Heart left ventricle (tissue), 16 donors: ENCODE measurements at regions not wholly inside any gene's neighbourhood (a gene's known extent, or its start where the extent isn't known, plus 50 kb on each side); places are given as distances from the start of the nearest gene placed in this dataset.

Experiments
- ATAC-seq, 4 donors: fragments of 200-7000 bp; cut with Tn5 transposase; one replicate each; pipeline ENCODE4 v1.9.1; 2020 to 2022; ENCODE audit warnings: moderate library complexity in 4 of 4, mild to moderate bottlenecking in 3 of 4, moderate number of reproducible peaks in 1 of 4
- DNase-seq, 5 donors: peaks; one replicate each; pipeline ENCODE4 v3.0.0-alpha.2; 2020
- H3K27ac ChIP-seq, 12 donors: fragments of 200-600 bp; sonication (generic) in 4 of 12; one replicate each; pipeline versions ENCODE4 v1.5.0 to v1.8.0; 2016 to 2022; ENCODE audit warnings: mild to moderate bottlenecking in 2 of 12
- H3K27me3 ChIP-seq, 9 donors: fragments of 200-600 bp; sonication (generic) in 2 of 9; one replicate each; pipeline versions ENCODE4 v1.5.1 to v1.8.0; 2016 to 2022; ENCODE audit warnings: mild to moderate bottlenecking in 3 of 9
- H3K36me3 ChIP-seq, 9 donors: fragments of 200-600 bp; sonication (generic) in 2 of 9; one replicate each; pipeline versions ENCODE4 v1.5.0 to v1.8.0; 2018 to 2022; ENCODE audit warnings: mild to moderate bottlenecking in 2 of 9
- H3K4me1 ChIP-seq, 12 donors: fragments of 200-600 bp; sonication (generic) in 4 of 12; one replicate each; pipeline versions ENCODE4 v1.5.0 to v1.8.0; 2016 to 2022; ENCODE audit warnings: mild to moderate bottlenecking in 3 of 12
- H3K4me3 ChIP-seq, 12 donors: fragments of 200-600 bp; sonication (generic) in 4 of 12; one replicate each; pipeline versions ENCODE4 v1.5.0 to v1.8.0; 2017 to 2022; ENCODE audit warnings: mild to moderate bottlenecking in 9 of 12, moderate library complexity in 4 of 12
- H3K9me3 ChIP-seq, 12 donors: fragments of 200-600 bp; sonication (generic) in 4 of 12; one replicate each; pipeline versions ENCODE4 v1.5.0 to v1.8.0; 2016 to 2022; ENCODE audit warnings: mild to moderate bottlenecking in 1 of 12
- POLR2A ChIP-seq, 2 donors: fragments of 450-650 bp; IDR thresholded peaks; one replicate each; pipeline ENCODE4 v1.6.1; 2017; ENCODE audit warnings: antibody characterized with exemption in 2 of 2, mild to moderate bottlenecking in 2 of 2, moderate library complexity in 2 of 2
- WGBS, 4 donors: extraction: QIAGEN DNeasy Blood & Tissue Kit in 2 of 4; methylation state at CpG; one replicate each; pipeline versions ENCODE4 v1.1.5 to v1.1.7; 2013 to 2018; 5-methylcytosine and 5-hydroxymethylcytosine counted together
- intact Hi-C, 10 donors: fragments of 100-400 bp; cut with DNase I; formaldehyde crosslinking; loops; one replicate each; pipeline versions ENCODE4 v1.11.1 to v1.14.2; 2022
- TF ChIP-seq, protein P1 (sequence below), 12 donors: fragments of 200-600 bp; sonication (generic) in 4 of 12; IDR thresholded peaks; one replicate each; pipeline versions ENCODE4 v1.5.0 to v1.8.0; 2018 to 2022; ENCODE audit warnings: antibody characterized with exemption in 12 of 12, mild to moderate bottlenecking in 5 of 12
- donor health status: ischemic (EF 13 %, LVEDD 7.1; RV severe dilation, severe dysfunction).
- donor health status: healthy with polysubstance abuse.
- donor health status: DM: no; HTN: yes; CAD: no.
- donor health status: DM: no; HTN: no; CAD: no.
- donor health status: ischemic (EF 25% LVEDD 6.9; RV normal size, moderate dysfunction).
- donor health status: ischemic (EF 25% LVEDD 5.7; RV mildly dilated, moderate dysfunction).
- donor health status: healthy.
- donor health status: DM: yes; HTN: yes; CAD: no.
- donor health status: ischemic (EF 35%, LVEDD 5.7; RV mildly dilated, moderate dysfunction).
- donor health status: nonischemic (EF 11% LVEDD 7.7; RV severe dilation, severe dysfunction).
- donor health status: DM: yes; HTN: yes; CAD: no.
- donor health status: PGD.
- donor health status: ischemic (EF 29% LVEDD 5.4; RV normal size, mild dysfunction).
- donor health status: nonischemic (EF 23%, LVEDD 6.1; RV moderate dilation, normal function).

DNA sequence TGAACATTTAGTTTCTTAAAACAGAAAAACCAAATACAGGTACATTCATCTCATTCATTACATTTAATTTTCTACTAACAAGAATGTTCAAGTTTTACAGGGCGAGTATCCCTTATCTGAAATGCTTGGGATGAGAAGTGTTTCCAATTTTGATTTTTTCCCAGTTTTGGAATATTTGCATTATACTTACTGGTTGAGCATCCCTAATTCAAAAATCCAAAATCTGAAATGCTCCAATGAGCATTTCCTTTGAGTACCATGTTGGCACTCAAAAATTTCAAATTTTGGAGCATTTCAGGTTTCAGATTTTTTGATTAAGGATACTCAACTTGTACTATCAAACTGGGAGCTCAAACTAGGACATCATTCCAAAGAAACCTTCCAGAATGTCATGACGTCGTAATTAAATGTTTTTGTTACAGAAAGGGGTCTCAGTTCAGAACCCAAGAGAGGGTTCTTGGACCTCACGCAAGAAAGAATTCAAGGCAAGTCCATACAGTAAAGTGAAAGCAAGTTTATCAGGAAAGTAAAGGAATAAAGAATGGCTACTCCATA is 90.8 kb upstream of the PIK3CG start:
- Histone ChIP-seq H3K27ac (no peak overlapping the region), H3K4me1 (peaks cover 0 to 3% (median 0%) of the 10 kb centered on the region in 12 donors), H3K4me3 (no peak overlapping the region), H3K36me3 (no peaks in the 10 kb centered on the region), H3K9me3 (no peaks in the 10 kb centered on the region), H3K27me3 (no peaks in the 10 kb centered on the region)
- WGBS, 4 donors, result 88 to 89% (median 88%) methylated on average over 4 of the region's 4 CpGs
- intact Hi-C loops, result no loop called here
- TF ChIP-seq POLR2A (IDR thresholded peaks at IDR 0.05), result no peak
- TF ChIP-seq, protein P1, sequence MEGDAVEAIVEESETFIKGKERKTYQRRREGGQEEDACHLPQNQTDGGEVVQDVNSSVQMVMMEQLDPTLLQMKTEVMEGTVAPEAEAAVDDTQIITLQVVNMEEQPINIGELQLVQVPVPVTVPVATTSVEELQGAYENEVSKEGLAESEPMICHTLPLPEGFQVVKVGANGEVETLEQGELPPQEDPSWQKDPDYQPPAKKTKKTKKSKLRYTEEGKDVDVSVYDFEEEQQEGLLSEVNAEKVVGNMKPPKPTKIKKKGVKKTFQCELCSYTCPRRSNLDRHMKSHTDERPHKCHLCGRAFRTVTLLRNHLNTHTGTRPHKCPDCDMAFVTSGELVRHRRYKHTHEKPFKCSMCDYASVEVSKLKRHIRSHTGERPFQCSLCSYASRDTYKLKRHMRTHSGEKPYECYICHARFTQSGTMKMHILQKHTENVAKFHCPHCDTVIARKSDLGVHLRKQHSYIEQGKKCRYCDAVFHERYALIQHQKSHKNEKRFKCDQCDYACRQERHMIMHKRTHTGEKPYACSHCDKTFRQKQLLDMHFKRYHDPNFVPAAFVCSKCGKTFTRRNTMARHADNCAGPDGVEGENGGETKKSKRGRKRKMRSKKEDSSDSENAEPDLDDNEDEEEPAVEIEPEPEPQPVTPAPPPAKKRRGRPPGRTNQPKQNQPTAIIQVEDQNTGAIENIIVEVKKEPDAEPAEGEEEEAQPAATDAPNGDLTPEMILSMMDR (IDR thresholded peaks at IDR 0.05), result no peak
- DNase-seq, result no peak
- no peak for ATAC-seq

GRCh38 chr7:106774768-106775551 is 90.1 kb upstream of the PIK3CG start:
- TF ChIP-seq, protein P1 (IDR thresholded peaks at IDR 0.05), result no peak
- no peak for TF ChIP-seq POLR2A (IDR thresholded peaks at IDR 0.05)
- Histone ChIP-seq H3K4me3 (no peak overlapping the region), H3K4me1 (peaks cover 0 to 3% (median 0%) of the 10 kb centered on the region in 12 donors), H3K27me3 (no peaks in the 10 kb centered on the region), H3K9me3 (no peaks in the 10 kb centered on the region), H3K27ac (no peak overlapping the region), H3K36me3 (no peaks in the 10 kb centered on the region)
- no peak for DNase-seq
- 69 to 74% (median 72%) methylated on average over 12 of the region's 12 CpGs for WGBS, 4 donors
- ATAC-seq, result no peak
- intact Hi-C loops, result no loop called here

- no peak for ATAC-seq
Observed at GRCh38 chr7:106775552-106775936, 89.5 kb upstream of the PIK3CG start.

GRCh38 chr7:106775975-106776607 is 89.0 kb upstream of the PIK3CG start:
- DNase-seq, result no peak
- H3K36me3 ChIP-seq, result no peaks in the 10 kb centered on the region
- no peak for ATAC-seq
- no peaks in the 10 kb centered on the region for H3K27me3 ChIP-seq
- no peak overlapping the region for H3K4me3 ChIP-seq
- intact Hi-C loops, result no loop called here
- 87 to 89% (median 87%) methylated on average over 3 of the region's 3 CpGs for WGBS, 4 donors
- H3K9me3 ChIP-seq, result no peaks in the 10 kb centered on the region
- H3K27ac ChIP-seq, result no peak overlapping the region
- TF ChIP-seq POLR2A (IDR thresholded peaks at IDR 0.05), result no peak
- TF ChIP-seq, protein P1 (IDR thresholded peaks at IDR 0.05), result no peak
- H3K4me1 ChIP-seq, result peaks cover 0 to 3% (median 0%) of the 10 kb centered on the region in 12 donors

More at GRCh38 chr7:106775552-106775936, 89.5 kb upstream of the PIK3CG start:
- no peaks in the 10 kb centered on the region for H3K36me3 ChIP-seq
- intact Hi-C loops, result no loop called here
- no peaks in the 10 kb centered on the region for H3K27me3 ChIP-seq
- WGBS, 4 donors, result 73 to 82% (median 78%) methylated on average over 4 of the region's 4 CpGs
- H3K4me3 ChIP-seq, result no peak overlapping the region
- DNase-seq, result no peak
- no peaks in the 10 kb centered on the region for H3K9me3 ChIP-seq
- peaks cover 0 to 3% (median 0%) of the 10 kb centered on the region in 12 donors for H3K4me1 ChIP-seq
- no peak overlapping the region for H3K27ac ChIP-seq
- TF ChIP-seq, protein P1 (IDR thresholded peaks at IDR 0.05), result no peak
- no peak for TF ChIP-seq POLR2A (IDR thresholded peaks at IDR 0.05)
